GM21526 (cell line): ENCODE measurements at regions not wholly inside any gene's neighbourhood (a gene's known extent, or its start where the extent isn't known, plus 50 kb on each side); places are given as distances from the start of the nearest gene placed in this dataset.

Source experiments
- ATAC-seq: cut with Tn5 transposase; IDR thresholded peaks from one replicate; pipeline ENCODE4 v1.9.1; 2021; ENCODE audit warnings: moderate library complexity; ENCODE audit not compliant: unreplicated experiment, low FRiP score

GRCh38 chr6:87820343-87820984 lies 118.4 kb upstream of the AKIRIN2 start:
- ATAC-seq = no peak

DNA sequence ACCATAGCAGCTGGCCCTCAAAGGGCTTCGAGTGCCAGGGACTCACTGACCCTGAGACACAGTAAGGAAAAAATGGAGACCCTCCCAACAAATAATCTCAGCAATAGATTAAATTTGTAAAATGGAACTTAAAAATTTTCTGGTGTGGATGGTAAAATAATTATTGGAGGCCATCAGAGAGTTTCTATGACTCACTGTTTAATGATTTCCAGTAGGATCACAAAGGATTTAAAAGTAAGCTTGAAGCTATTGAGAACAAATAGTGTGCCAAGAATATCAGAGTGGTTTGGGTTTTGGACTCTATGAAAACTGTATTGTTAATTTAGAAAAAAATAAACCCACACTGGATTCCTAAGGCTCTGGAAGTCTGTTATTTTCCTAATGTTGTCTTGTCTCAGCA lies 115.2 kb upstream of the AKIRIN2 start:
- ATAC-seq = no peak

DNA sequence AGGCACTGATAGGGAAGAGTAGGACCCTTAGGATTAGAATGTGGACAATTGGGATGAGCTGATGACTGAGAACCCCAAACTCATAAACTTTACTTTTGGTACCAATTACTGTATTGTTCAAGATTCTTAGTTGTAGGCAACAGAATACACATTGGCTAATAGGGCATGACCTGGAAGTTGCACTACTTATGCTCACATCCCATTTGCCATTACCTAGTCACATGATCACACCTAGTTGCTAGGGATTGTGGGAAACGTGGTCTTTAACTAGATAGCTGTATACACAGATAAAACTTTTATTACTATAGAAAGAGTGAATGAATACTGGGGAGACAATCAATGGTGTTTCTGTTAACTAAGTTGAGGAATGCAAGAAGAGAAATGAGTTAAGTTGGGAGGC lies 113.4 kb upstream of the AKIRIN2 start:
- ATAC-seq = no peak

GRCh38 chr6:87808005-87808757 lies 106.1 kb upstream of the AKIRIN2 start:
- ATAC-seq = no peak

GRCh38 chr6:87807475-87807874 lies 105.4 kb upstream of the AKIRIN2 start:
- peak; percentile 92 for ATAC-seq

- ATAC-seq = no peak
Observed at GRCh38 chr6:87806635-87807034, 104.6 kb upstream of the AKIRIN2 start.

GRCh38 chr6:87806099-87806498 lies 104.1 kb upstream of the AKIRIN2 start:
- no peak for ATAC-seq

- ATAC-seq = no peak
Observed at GRCh38 chr6:87803791-87804190, 101.8 kb upstream of the AKIRIN2 start.

GRCh38 chr6:87799651-87800050 lies 97.6 kb upstream of the AKIRIN2 start:
- no peak for ATAC-seq

DNA sequence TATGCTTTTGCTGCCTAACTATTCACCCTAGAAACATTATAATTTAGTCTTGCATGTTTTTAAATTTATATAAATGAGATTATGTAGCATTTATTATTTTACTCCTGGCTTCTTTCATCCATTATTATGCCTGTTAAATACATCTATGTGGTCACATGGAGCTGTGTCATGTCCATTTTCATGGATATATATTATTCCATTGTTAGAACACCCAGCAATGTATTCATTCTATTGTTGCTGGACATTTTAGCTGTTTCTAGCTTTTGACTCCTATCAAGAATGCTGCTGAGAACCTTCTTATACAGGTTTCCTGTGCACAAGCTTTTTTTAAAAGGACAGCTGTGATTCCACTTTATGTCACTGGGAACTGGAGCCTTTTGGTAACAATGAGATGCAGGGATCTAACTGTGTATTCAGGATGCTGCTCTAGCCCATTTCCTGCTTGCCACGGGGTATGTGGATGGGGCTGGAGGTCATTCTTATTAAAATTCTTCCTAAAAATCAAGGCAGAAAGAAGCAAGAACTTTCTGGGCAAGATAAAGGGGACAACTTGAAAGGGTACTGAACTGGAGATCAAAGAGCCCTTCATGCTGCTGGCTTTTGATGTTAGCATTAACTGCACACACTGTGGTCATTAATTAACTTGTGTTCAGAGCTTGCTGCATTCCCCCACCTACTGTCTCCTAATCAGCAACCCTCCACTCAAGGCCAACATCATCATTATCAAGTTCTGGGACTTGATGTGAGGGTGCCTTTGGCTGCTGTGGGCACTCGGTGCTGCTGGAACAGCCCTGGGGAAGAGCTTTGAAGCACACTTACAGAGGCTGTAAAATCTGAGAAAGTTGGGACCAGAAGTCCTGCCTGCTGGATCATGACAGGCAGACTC lies 96.6 kb upstream of the AKIRIN2 start:
- ATAC-seq = no peak

- ATAC-seq = no peak
Observed at GRCh38 chr6:87794922-87795885, 93.2 kb upstream of the AKIRIN2 start.

- no peak for ATAC-seq
Observed at GRCh38 chr6:87793315-87793714, 91.3 kb upstream of the AKIRIN2 start.

DNA sequence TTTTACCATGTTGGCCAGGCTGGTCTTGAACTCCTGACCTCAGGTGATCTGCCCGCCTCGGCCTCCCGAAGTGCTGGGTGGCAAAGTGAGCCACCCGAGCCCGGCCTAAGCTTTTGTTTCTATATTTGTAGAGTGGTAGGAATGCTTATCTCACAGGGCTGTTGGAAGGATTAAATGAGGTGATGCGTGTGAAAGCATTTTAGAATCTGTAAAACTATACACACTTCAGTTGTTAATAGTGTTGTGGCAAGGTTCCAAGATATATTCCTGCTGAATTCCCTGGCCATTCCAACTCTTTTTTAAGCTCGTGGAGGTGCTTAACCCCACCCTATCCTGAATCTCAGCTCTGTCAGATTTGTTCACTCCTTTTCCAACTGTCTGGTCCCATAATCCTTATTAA lies 89.9 kb upstream of the AKIRIN2 start:
- no peak for ATAC-seq

DNA sequence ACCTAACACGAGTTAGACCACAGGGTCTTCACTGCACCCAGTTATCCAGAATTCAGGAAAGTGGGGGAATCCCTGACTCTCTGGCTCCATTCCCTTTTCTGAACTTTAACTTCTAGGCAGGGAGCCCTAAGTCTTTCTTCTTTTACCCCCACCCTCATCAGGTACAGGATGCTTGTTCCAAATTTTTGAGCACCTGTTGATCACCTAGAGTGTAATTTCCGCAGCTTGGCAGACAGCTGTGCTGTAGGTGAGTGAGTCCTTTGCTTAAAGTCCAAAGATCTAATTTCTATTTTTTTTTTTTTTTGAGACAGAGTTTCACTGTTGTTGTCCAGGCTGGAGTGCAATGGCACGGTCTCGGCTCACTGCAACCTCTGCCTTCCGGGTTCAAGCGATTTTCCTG lies 89.5 kb upstream of the AKIRIN2 start:
- no peak for ATAC-seq

DNA sequence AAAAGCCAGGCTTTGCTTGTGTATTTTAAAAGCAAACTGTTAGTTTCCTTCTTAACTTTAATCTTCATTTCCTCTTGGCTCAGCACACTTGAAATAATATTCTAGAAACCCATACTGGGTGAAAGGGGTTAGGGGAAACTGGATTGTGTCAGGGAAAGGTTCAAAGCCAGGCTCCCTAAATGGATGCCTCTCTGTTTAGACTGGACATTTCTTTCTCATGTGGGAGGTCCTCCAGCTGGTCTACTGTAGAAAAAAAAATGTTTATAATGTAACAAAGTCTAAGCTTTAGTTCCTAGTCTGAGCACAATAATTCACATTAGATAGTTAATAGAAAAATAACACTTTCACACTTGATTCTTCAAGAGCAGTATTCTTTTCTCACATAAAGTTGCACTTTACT lies 89.0 kb upstream of the AKIRIN2 start:
- no peak for ATAC-seq

DNA sequence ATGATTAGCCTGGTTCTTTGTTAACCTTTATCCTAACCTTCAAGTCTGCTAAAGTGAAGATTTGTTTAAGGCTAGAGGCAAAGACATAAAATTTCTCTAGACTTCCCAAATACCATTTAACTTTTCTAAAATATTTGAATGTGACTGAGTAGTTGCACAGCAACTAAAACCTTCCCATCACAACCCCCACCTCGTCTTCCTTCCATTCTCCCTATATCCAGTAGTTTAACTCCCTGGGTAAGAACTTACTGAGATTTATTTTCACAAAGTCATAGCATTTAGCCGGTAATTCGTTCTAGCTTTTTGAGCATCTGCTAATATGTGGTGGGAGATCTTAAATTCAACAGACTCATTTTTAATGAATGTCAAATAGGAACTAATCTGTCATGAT lies 87.9 kb upstream of the AKIRIN2 start:
- ATAC-seq = no peak

DNA sequence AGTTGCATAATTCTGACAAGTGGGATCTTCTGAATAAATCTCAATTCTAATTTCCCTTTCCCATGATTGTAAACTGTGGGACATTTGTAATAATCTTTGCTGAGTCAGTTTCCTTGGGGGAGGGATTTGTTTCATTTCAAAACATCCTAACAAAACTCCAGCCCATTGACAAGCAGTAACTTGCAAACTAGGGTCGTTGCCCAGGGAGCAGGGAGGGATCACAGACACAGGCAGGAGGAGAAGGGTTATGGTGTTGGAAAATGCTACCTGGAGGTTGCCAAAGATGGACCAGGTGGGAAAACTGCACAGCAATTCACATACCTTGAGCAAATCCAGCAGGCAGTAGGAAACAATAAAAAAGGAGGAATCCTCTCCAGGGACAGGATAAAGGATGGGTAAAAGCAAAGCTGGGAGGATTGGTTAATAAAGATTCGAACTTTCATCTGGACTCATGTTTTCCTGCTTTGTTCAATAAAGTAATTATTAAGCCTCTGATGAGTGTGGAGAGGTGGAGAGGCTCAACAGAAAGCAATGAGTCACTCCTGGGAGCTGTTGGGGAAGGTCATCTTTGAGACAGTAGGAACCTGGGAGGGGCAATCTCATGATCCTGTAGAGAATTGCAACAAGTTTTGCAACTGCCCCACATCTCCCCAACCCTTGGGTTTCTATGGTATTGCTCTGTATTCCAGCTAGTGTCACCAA lies 87.3 kb upstream of the AKIRIN2 start:
- no peak for ATAC-seq

GRCh38 chr6:87788141-87788540 lies 86.1 kb upstream of the AKIRIN2 start:
- ATAC-seq = no peak

DNA sequence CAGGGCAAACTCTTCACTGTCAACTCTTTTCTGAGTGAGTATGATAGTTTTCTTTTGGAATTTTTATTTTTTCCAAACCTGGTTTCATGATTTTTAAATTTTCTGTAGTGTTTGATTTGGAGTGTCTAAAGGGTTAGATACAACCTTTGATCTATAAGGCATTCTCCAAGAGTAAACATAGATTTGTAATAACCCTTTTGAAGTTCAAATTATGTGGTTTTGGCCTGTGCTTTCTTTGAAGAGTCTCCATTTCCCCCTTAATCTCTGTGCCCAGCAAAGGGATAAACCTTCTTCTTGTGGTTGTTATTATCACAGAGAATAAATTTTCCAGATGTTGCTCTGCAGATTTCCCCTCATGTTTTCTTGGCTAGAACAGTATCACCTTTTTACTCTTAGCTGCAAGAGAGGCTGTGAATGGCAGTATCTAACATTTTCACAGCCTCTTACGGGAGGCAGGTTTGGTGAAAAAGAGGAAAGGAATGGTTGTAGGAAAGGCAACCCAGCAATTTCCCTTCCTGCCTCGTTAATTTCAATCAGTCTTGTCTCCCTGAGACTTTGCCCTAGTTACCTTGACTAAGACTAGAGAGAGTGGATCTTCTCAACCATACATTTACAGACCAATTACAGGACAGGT lies 83.3 kb upstream of the AKIRIN2 start:
- ATAC-seq = no peak
